ENCODE measurements at regions not wholly inside any gene's neighbourhood (a gene's known extent, or its start where the extent isn't known, plus 50 kb on each side); places are given as distances from the start of the nearest gene placed in this dataset.
"Not testable (repeated sequence)": the region's sequence is repeated elsewhere in the genome, so short reads cannot be mapped to it uniquely, and the experiment has no call there.

- Histone ChIP-seq H3K4me3 (ENCODE audit: insufficient read depth, low read depth, low read length) (no peak overlapping the region), H3K27me3 (ENCODE audit: control insufficient read depth, insufficient read depth, low read length) (no peaks in the 10 kb centered on the region), H3K36me3 (replicated peaks; ENCODE audit: control insufficient read depth, insufficient read depth, low read length) (no peaks in the 10 kb centered on the region)
- no peak for DNase-seq
These were observed 301.5 kb upstream of the DIO3 start for GRCh38 chr14:101259748-101260147.

DNA sequence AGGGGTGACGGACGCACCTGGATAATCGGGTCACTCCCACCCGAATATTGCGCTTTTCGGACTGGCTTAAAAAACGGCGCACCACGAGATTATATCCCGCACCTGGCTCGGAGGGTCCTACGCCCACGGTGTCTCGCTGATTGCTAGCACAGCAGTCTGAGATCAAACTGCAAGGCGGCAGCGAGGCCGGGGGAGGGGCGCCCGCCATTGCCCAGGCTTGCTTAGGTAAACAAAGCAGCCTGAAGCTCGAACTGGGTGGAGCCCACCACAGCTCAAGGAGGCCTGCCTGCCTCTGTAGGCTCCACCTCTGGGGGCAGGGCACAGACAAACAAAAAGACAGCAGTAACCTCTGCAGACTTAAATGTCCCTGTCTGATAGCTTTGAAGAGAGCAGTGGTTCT, 294.9 kb upstream of the DIO3 start:
- not testable (repeated sequence) for DNase-seq

DNA sequence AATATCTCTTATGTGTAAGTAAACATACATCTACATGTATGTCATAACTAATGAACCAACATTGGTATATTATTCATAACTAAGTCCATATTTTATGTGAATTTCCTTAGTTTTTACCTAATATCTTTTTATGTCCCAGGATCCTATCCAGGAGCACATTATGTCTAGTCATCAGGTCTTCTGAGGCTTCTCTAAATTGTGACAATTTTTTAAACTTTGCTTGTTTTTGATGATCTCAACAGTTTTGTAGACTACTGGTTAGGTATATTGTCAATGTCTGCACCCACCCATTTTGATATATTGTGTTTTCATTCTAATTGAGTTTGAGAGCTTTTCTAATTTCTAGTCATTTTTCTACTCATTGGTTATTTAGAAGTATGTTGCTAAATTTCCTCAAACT, 288.2 kb upstream of the DIO3 start:
- H3K4me3 ChIP-seq (ENCODE audit: insufficient read depth, low read depth, low read length) = no peak overlapping the region
- H3K36me3 ChIP-seq (replicated peaks; ENCODE audit: control insufficient read depth, insufficient read depth, low read length) = no peaks in the 10 kb centered on the region
- DNase-seq = no peak
- no peaks in the 10 kb centered on the region for H3K27me3 ChIP-seq (ENCODE audit: control insufficient read depth, insufficient read depth, low read length)

More for the DNA sequence above, 294.9 kb upstream of the DIO3 start:
- H3K4me3 ChIP-seq (ENCODE audit: insufficient read depth, low read depth, low read length); H3K36me3 ChIP-seq (replicated peaks; ENCODE audit: control insufficient read depth, insufficient read depth, low read length); H3K27me3 ChIP-seq (ENCODE audit: control insufficient read depth, insufficient read depth, low read length): not testable (repeated sequence)

DNA sequence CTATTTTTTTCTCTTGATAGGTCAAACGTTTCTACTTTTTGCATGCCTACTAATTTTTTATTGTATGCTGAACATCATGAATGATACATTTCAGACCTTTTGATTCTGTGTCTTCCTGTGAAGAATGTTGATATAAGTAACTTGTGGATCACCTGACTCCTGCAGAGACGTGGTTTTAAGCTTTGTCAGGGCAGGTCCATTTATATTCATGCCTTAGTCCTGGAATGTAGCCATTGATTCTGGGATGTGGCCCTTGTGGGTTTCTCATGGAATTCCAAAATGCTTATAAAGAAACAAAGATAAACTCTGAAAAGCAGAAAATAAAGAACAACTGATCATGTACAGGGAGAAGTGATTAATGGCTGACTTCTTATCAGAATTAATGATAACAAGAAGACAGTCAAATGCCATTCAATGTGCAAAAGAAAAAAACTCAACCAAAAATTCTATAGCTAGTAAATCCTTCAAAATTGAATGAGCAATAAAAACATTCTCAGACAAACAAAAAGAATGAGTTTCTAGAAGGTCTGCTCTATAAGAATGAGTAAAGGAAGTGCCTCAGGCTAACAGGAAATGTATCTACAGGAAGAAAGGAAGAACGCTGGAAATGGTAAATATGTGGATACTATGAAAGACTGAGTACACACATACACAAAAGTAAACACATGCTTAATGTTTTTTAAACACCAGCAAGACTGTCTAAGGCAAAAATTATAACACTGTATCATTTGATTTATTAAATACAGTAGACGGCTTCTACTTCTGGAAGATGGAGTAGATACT, 284.8 kb upstream of the DIO3 start:
- no peaks in the 10 kb centered on the region for H3K27me3 ChIP-seq (ENCODE audit: control insufficient read depth, insufficient read depth, low read length)
- no peaks in the 10 kb centered on the region for H3K36me3 ChIP-seq (replicated peaks; ENCODE audit: control insufficient read depth, insufficient read depth, low read length)
- no peak for DNase-seq
- no peak overlapping the region for H3K4me3 ChIP-seq (ENCODE audit: insufficient read depth, low read depth, low read length)

GRCh38 chr14:101282418-101282817, 278.9 kb upstream of the DIO3 start:
- Histone ChIP-seq H3K27me3 (ENCODE audit: control insufficient read depth, insufficient read depth, low read length) (no peaks in the 10 kb centered on the region), H3K36me3 (replicated peaks; ENCODE audit: control insufficient read depth, insufficient read depth, low read length) (no peaks in the 10 kb centered on the region), H3K4me3 (ENCODE audit: insufficient read depth, low read depth, low read length) (no peak overlapping the region)
- no peak for DNase-seq

- DNase-seq = no peak
- Histone ChIP-seq H3K4me3 (ENCODE audit: insufficient read depth, low read depth, low read length) (no peak overlapping the region), H3K27me3 (ENCODE audit: control insufficient read depth, insufficient read depth, low read length) (no peaks in the 10 kb centered on the region), H3K36me3 (replicated peaks; ENCODE audit: control insufficient read depth, insufficient read depth, low read length) (no peaks in the 10 kb centered on the region)
These were observed 276.6 kb upstream of the DIO3 start for GRCh38 chr14:101284711-101285110.

GRCh38 chr14:101286271-101287018, 274.9 kb upstream of the DIO3 start:
- no peak for DNase-seq
- Histone ChIP-seq H3K27me3 (ENCODE audit: control insufficient read depth, insufficient read depth, low read length) (no peaks in the 10 kb centered on the region), H3K4me3 (ENCODE audit: insufficient read depth, low read depth, low read length) (no peak overlapping the region), H3K36me3 (replicated peaks; ENCODE audit: control insufficient read depth, insufficient read depth, low read length) (no peaks in the 10 kb centered on the region)

- no peak overlapping the region for H3K4me3 ChIP-seq (ENCODE audit: insufficient read depth, low read depth, low read length)
- H3K27me3 ChIP-seq (ENCODE audit: control insufficient read depth, insufficient read depth, low read length) = no peaks in the 10 kb centered on the region
- H3K36me3 ChIP-seq (replicated peaks; ENCODE audit: control insufficient read depth, insufficient read depth, low read length) = no peaks in the 10 kb centered on the region
- no peak for DNase-seq
These were observed 272.7 kb upstream of the DIO3 start for GRCh38 chr14:101288436-101289229.

DNA sequence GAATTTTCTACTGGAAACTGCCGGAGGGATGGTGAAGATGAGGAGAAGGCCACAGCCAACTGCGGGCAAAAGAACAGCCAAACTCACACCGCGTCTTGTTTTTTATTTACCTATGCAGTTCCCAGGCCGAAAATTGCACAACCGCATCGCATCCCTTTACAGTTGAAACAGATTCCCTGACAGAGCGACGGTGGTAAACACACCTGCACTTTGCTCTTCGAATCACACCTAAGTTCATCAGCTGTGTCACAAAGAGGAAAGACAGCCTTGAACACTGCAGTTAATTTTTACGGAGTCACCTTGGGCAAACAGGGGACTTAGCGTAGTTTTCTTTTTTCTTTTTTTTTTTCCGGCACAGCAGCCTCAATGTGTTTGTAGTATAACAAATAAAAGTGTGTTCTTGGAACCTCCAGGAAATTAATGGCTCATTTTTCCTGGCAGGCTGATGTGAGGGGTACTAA, 272.0 kb upstream of the DIO3 start:
- H3K36me3 ChIP-seq (replicated peaks; ENCODE audit: control insufficient read depth, insufficient read depth, low read length) = no peaks in the 10 kb centered on the region
- H3K27me3 ChIP-seq (ENCODE audit: control insufficient read depth, insufficient read depth, low read length) = no peaks in the 10 kb centered on the region
- no peak for DNase-seq
- no peak overlapping the region for H3K4me3 ChIP-seq (ENCODE audit: insufficient read depth, low read depth, low read length)

DNA sequence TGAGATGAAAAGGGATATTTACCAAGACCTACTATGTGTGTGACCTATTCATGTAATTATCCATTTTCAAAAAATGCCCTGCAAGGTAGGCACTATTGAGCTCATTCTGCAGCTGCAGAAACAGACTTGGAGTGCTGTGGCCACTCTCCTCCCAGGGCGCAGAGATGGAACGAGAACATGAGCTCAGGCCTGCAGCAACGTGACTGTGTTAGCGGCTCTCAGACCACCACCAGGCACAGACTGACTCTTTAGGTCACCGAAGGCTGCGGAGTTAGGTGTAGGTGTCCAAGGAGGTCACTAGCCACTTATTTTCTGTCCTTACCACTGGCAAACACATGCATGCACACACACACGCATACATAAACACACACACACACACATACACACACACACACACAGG, 271.4 kb upstream of the DIO3 start:
- Histone ChIP-seq H3K27me3 (ENCODE audit: control insufficient read depth, insufficient read depth, low read length) (no peaks in the 10 kb centered on the region), H3K4me3 (ENCODE audit: insufficient read depth, low read depth, low read length) (no peak overlapping the region), H3K36me3 (replicated peaks; ENCODE audit: control insufficient read depth, insufficient read depth, low read length) (no peaks in the 10 kb centered on the region)
- DNase-seq = no peak

DNA sequence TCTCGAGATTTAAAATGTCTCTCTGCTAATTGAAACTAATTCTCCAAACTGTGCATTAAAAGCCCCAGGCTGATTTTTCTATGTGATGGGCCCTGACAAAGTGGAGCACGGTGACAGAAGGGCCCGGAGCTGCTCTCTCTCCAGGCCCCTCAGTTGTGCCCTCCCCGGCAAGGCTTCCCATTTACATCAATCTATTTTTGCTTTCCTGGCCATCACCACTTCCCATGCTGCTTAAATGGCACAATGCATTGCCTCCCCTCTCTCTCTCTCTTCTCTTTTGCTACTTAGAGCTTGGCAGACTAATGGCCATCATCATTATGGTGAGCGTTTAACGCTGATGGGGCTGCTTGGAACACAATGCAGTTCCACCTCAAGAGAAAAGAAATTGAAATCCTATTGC, 270.7 kb upstream of the DIO3 start:
- H3K4me3 ChIP-seq (ENCODE audit: insufficient read depth, low read depth, low read length) = no peak overlapping the region

DNA sequence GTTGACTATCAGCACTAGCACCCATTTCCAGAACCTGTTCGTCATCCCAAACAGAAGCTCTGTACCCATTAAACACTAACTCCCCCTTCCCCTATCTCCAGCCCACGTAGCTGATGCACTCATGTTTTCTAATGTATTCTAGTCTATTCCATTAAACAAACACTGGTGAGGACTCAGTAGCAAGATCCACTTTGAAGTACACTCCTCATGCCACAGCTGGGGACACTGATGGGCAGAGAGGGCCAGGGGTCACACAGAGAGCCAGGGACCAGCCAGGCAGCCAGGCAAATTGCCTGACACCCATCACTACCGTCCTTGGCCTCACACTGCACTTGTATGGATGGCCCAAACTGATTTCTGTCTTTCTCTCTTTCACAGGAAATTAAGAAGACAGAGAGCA, 269.9 kb upstream of the DIO3 start:
- no peak for DNase-seq
- Histone ChIP-seq H3K36me3 (replicated peaks; ENCODE audit: control insufficient read depth, insufficient read depth, low read length) (no peaks in the 10 kb centered on the region), H3K27me3 (ENCODE audit: control insufficient read depth, insufficient read depth, low read length) (no peaks in the 10 kb centered on the region), H3K4me3 (ENCODE audit: insufficient read depth, low read depth, low read length) (no peak overlapping the region)

More for the DNA sequence above, 270.7 kb upstream of the DIO3 start:
- no peak for DNase-seq
- Histone ChIP-seq H3K36me3 (replicated peaks; ENCODE audit: control insufficient read depth, insufficient read depth, low read length) (no peaks in the 10 kb centered on the region), H3K27me3 (ENCODE audit: control insufficient read depth, insufficient read depth, low read length) (no peaks in the 10 kb centered on the region)

DNA sequence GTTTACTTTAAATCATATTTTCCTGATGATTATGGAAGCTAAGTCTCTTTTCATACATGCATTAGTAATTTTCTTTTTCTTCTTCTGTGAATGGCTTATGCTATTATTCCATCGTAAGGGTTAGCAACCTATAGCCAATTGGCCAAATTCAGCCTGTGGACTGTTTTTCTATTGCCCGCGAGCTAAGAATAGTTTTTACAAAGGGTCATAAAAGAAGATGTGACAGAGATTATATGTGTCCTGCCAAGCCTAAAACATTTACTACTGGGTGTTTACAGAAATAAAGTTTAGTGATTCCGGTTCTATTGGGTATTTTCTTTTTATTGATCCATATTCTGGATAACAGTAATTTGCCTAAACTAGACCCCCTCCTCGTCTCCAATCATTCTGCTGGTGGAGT, 268.8 kb upstream of the DIO3 start:
- H3K4me3 ChIP-seq (ENCODE audit: insufficient read depth, low read depth, low read length) = no peak overlapping the region

DNA sequence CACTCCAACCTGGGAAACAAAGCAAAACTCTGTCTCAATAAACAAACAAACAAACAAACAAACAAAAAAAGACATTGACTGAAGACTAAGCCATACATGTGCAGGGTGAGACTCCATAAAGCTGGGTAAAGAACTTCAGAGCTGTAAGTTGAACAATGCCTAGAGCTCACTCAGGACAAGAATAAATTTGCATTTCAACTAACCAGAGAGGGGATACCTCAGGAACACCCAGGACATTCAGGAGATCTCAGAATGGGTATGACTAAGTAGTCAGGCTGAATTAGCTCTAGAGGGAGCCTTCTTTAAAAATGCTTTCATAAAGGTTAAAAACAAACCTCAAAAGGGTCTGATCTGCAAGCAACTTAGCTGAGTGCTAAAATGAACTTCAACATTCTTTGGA, 267.7 kb upstream of the DIO3 start:
- Histone ChIP-seq H3K36me3 (replicated peaks; ENCODE audit: control insufficient read depth, insufficient read depth, low read length) (no peaks in the 10 kb centered on the region), H3K27me3 (ENCODE audit: control insufficient read depth, insufficient read depth, low read length) (no peaks in the 10 kb centered on the region), H3K4me3 (ENCODE audit: insufficient read depth, low read depth, low read length) (no peak overlapping the region)
- no peak for DNase-seq

More for the DNA sequence above, 268.8 kb upstream of the DIO3 start:
- H3K27me3 ChIP-seq (ENCODE audit: control insufficient read depth, insufficient read depth, low read length) = no peaks in the 10 kb centered on the region
- H3K36me3 ChIP-seq (replicated peaks; ENCODE audit: control insufficient read depth, insufficient read depth, low read length) = no peaks in the 10 kb centered on the region
- DNase-seq = no peak
